Psoas muscle (tissue), 7 donors: ENCODE measurements at regions not wholly inside any gene's neighbourhood (a gene's known extent, or its start where the extent isn't known, plus 50 kb on each side); places are given as distances from the start of the nearest gene placed in this dataset.

Experiments
- ATAC-seq, 4 donors: fragments of 200-7000 bp; cut with Tn5 transposase; one replicate each; pipeline ENCODE4 v1.9.1; 2020; ENCODE audit warnings: moderate library complexity in 3 of 4, mild to moderate bottlenecking in 2 of 4
- DNase-seq, 2 donors: peaks; one replicate each; pipeline ENCODE4 v3.0.0-alpha.2; 2020
- H3K27ac ChIP-seq: fragments of 200-600 bp; one replicate; pipeline ENCODE4 v1.8.0; 2022
- H3K27me3 ChIP-seq, 3 donors: fragments of 200-600 bp in 1 of 3; one replicate each; pipeline versions ENCODE4 v1.6.1 to v1.8.0; 2013 to 2022; ENCODE audit warnings: low read length in 2 of 3, mild to moderate bottlenecking in 2 of 3, moderate library complexity in 1 of 3; ENCODE audit not compliant: insufficient read depth in 3 of 3
- H3K36me3 ChIP-seq, 2 donors: fragments of 200-600 bp in 1 of 2; one replicate each; pipeline versions ENCODE4 v1.6.1 to v1.8.0; 2013 to 2022; ENCODE audit warnings: low read depth in 1 of 2, mild to moderate bottlenecking in 1 of 2, moderate library complexity in 1 of 2; ENCODE audit not compliant: insufficient read depth in 1 of 2
- H3K4me1 ChIP-seq: fragments of 200-600 bp; one replicate; pipeline ENCODE4 v1.8.0; 2022
- H3K4me3 ChIP-seq: fragments of 200-600 bp; one replicate; pipeline ENCODE4 v1.8.0; 2022; ENCODE audit warnings: mild to moderate bottlenecking
- H3K9me3 ChIP-seq: fragments of 200-600 bp; one replicate; pipeline ENCODE4 v1.8.0; 2022
- CTCF ChIP-seq: fragments of 200-600 bp; IDR thresholded peaks from one replicate; pipeline ENCODE4 v1.8.0; 2022; ENCODE audit warnings: antibody characterized with exemption
- WGBS, 3 donors: extraction: QIAGEN DNeasy Blood & Tissue Kit; methylation state at CpG; one replicate each; pipeline versions ENCODE4 v1.1.6 to v1.1.7; 2013; 5-methylcytosine and 5-hydroxymethylcytosine counted together
- intact Hi-C, 2 donors: fragments of 100-400 bp; cut with DNase I; formaldehyde crosslinking; loops; one replicate each; pipeline versions ENCODE4 v1.11.0 to v1.14.2; 2022
- donor health status: healthy with polysubstance abuse.
- donor health status: DM: no; HTN: no; CAD: no; lungs with moderate emphysema.
- donor health status: Bipolar disorder and iron deficiency.
- donor health status: healthy.
- donor health status: DM: yes; HTN: yes; CAD: no.
- donor health status: DM: no; HTN: no; CAD: no.
- donor health status: DM: yes; HTN: yes; CAD: no.

GRCh38 chr5:129372025-129372424, 88.1 kb upstream of the ADAMTS19 start:
- WGBS, 3 donors, result 66 to 80% (median 67%) methylated on average over 2 of the region's 2 CpGs
- no peak overlapping the region for H3K27ac ChIP-seq
- H3K9me3 ChIP-seq, result no peaks in the 10 kb centered on the region
- TF ChIP-seq CTCF, result no peak
- DNase-seq, result no peak
- no peaks in the 10 kb centered on the region for H3K4me1 ChIP-seq
- H3K4me3 ChIP-seq, result no peak overlapping the region
- intact Hi-C loops, result no loop called here
- H3K27me3 ChIP-seq, result no peaks in the 10 kb centered on the region
- ATAC-seq, result no peak
- H3K36me3 ChIP-seq, result no peaks in the 10 kb centered on the region

GRCh38 chr5:129377504-129377903, 82.6 kb upstream of the ADAMTS19 start:
- no peak overlapping the region for H3K4me3 ChIP-seq
- DNase-seq (no peak), ATAC-seq (no peak)
- no peak for TF ChIP-seq CTCF
- H3K36me3 ChIP-seq, result no peaks in the 10 kb centered on the region
- no peaks in the 10 kb centered on the region for H3K4me1 ChIP-seq
- H3K9me3 ChIP-seq, result no peaks in the 10 kb centered on the region
- intact Hi-C loops, result no loop called here
- H3K27ac ChIP-seq, result no peak overlapping the region
- WGBS, 3 donors, result 51 to 57% (median 53%) methylated on average over 3 of the region's 3 CpGs
- H3K27me3 ChIP-seq, result no peaks in the 10 kb centered on the region

- H3K9me3 ChIP-seq, result no peaks in the 10 kb centered on the region
- no peaks in the 10 kb centered on the region for H3K4me1 ChIP-seq
- WGBS, 3 donors, result 83 to 96% (median 91%) methylated on average over 2 of the region's 2 CpGs
- DNase-seq (no peak), ATAC-seq (no peak)
- intact Hi-C loops, result no loop called here
- no peaks in the 10 kb centered on the region for H3K27me3 ChIP-seq
- TF ChIP-seq CTCF, result no peak
- H3K27ac ChIP-seq, result no peak overlapping the region
- no peaks in the 10 kb centered on the region for H3K36me3 ChIP-seq
- H3K4me3 ChIP-seq, result no peak overlapping the region
Observed at GRCh38 chr5:129378961-129379360, 81.1 kb upstream of the ADAMTS19 start.

- Histone ChIP-seq H3K4me3 (no peak overlapping the region), H3K9me3 (no peaks in the 10 kb centered on the region), H3K27me3 (no peaks in the 10 kb centered on the region), H3K27ac (no peak overlapping the region), H3K36me3 (no peaks in the 10 kb centered on the region), H3K4me1 (no peaks in the 10 kb centered on the region)
- no peak for DNase-seq
- TF ChIP-seq CTCF, result no peak
- 50 to 55% (median 50%) methylated on average over 4 of the region's 4 CpGs for whole genome bisulfite sequencing, 3 donors
- intact Hi-C loops, result no loop called here
- no peak for ATAC-seq
Observed at GRCh38 chr5:129379406-129379805, 80.7 kb upstream of the ADAMTS19 start.

- DNase-seq (no peak), ATAC-seq (no peak)
- H3K36me3 ChIP-seq, result no peaks in the 10 kb centered on the region
- no peak overlapping the region for H3K27ac ChIP-seq
- intact Hi-C loops, result no loop called here
- H3K27me3 ChIP-seq, result no peaks in the 10 kb centered on the region
- no peak for TF ChIP-seq CTCF
- H3K9me3 ChIP-seq, result no peaks in the 10 kb centered on the region
- no peaks in the 10 kb centered on the region for H3K4me1 ChIP-seq
- 31 to 61% (median 47%) methylated on average over 1 of the region's 1 CpG for WGBS, 3 donors
- no peak overlapping the region for H3K4me3 ChIP-seq
Observed at GRCh38 chr5:129382921-129383672, 77.0 kb upstream of the ADAMTS19 start.
